ENCODE measurements at regions not wholly inside any gene's neighbourhood (a gene's known extent, or its start where the extent isn't known, plus 50 kb on each side); places are given as distances from the start of the nearest gene placed in this dataset.

GRCh38 chr7:10210000-10210399 lies 763.7 kb upstream of the PHF14 start:
- DNase-seq: no peak

DNA sequence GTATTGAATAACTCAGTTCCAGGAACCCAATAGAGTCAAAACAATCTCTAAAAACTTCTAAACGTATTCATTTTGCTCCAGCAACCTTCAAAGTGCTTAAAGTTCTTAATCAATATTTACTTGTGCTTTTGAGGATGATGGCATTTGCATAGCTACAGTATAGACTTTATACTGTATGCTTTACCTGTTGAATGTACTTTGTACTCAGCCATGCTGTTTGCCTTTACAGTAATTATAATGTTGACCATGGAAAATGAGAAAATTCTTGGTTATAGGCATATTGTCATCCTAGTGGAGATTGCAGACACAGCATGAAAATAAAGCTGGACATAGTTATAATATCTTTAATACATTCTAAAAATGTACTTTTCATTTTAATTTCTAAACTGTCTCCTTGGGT lies 762.7 kb upstream of the PHF14 start:
- no peak for DNase-seq

- no peak for DNase-seq
Observed at GRCh38 chr7:10211861-10212260, 761.8 kb upstream of the PHF14 start.

DNA sequence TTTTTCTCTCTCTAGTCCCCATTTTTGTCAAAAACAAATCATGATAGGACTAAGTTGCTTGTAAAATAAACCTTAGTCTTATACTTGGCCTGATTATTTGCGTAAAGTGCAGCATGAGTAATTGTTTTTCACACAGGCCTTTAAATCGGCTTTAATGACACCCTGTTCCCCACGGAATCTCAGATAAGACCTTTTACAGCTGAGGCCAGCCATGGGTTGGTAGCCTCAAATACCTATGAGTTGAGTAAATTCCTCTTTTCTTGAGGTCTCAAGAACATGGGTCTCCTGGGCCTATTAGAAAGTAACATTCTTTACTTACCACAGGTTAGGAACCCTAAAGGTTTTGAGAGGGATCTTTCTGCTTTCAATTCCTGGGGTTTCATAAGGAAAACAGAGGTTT lies 761.0 kb upstream of the PHF14 start:
- DNase-seq: no peak

- no peak for DNase-seq
Observed at GRCh38 chr7:10216462-10216861, 757.2 kb upstream of the PHF14 start.

DNA sequence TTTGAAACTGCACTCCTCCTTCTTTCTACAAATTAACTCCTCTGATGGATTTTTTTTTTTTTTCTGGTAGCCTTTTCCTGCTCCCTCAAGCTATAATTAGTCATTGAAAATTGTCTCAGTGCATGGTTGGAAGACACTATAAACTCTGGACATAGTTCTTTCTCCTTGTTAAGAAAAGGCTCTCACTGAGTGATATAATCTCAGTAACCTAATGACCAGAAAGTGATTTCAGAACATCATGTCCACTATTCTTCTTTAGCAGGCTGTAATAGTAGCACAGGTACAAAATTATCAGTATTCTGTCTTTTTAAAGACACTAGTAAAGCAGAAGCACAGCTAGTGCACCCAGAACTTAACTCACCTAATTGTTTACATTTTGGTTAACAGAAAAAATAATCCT lies 752.6 kb upstream of the PHF14 start:
- no peak for DNase-seq

DNA sequence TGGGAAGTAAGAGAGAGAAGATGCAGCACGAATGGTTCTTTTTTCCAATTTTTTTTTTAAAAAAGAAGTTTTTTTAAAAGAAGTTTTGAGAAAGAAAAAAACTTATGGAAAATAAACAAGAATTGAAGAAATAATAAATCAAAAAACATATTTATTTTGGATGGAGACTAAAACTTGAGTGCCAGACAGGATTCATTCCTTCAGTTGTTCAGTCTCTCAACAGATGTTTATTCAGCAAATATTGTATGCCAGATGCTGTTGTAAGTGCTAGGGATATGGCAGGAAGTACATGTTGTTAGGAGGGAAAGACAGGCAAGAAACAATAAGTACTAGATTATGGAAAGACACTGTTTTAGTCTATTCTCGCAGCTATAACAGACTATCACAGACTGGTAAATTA lies 750.7 kb upstream of the PHF14 start:
- no peak for DNase-seq

DNA sequence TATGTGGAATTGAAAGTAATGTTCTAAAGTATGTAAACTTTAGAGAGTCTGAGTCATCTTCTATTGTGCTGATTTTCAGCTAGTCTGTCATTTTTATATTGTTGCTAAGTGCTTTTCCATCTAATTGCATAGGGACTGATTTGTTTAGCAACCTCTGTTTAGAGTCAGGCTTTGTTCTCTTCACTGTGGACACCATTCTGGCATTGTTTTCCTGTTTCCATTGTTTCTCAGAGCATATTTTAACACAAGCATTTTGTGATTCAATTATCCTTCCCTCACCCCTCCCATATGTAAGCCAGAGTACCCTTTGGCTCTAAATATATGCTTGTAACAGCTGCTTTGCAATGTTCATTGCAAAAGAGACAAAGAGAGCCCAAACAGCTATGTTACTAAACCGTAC lies 748.4 kb upstream of the PHF14 start:
- DNase-seq: no peak

GRCh38 chr7:10237306-10237705 lies 736.4 kb upstream of the PHF14 start:
- DNase-seq: no peak

DNA sequence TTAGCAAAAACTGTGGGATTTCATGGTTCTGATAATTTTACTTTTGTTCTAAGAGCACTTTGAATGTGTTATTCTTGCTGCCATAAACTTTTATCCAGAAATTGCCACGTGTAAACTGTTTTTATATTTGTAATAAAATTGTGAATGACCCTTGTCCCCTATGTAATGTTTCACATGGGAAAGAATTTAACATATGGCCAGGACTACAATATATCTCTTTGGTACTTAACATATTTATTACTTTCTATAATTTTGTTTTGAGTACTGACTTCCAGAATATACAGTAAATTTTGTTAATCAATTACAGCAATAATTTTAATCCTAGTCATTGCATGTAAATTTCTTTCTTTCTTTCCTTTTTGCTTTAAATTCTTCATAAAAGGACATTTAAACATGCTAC lies 735.0 kb upstream of the PHF14 start:
- no peak for DNase-seq

GRCh38 chr7:10239695-10240345 lies 733.9 kb upstream of the PHF14 start:
- DNase-seq: no peak

GRCh38 chr7:10245406-10245805 lies 728.3 kb upstream of the PHF14 start:
- DNase-seq: no peak

DNA sequence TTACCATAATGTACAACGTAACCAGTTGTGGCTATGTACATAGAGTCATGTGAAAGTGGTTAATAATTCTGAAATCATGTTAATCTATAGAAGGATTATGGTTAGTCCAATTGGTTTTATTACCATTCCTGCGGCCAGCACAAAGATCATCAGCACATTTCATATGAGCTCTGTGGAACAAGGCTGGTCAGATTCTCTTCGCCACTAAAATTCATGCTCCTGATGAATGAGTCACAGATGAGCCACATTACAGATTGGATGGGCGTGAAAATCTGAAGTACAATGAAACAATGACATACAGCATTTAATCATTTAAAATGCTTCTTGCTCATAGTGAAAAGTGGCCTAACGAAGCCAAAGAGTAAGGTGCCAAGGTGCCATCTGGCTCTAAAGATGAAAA lies 716.2 kb upstream of the PHF14 start:
- no peak for DNase-seq

DNA sequence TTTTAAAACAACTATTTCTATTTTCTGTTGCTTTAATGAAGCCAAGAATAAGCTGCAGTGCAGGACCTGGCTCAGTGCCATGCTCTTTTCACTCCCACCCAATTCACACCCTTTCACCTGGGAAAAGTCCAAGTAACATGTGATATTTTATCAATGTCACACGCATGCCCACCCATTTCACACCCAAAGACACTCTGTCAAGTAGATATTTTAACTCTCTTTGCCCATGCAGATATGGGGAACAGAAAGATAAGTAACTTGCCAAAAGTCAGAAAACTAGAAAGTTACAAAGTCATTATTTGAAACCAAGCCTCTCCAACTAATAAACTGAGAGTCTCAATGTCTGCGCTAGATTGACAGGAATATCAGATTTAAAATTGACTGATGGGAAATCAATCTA lies 706.7 kb upstream of the PHF14 start:
- no peak for DNase-seq

GRCh38 chr7:10268034-10268433 lies 705.6 kb upstream of the PHF14 start:
- no peak for DNase-seq

GRCh38 chr7:10282909-10283308 lies 690.8 kb upstream of the PHF14 start:
- DNase-seq: no peak

GRCh38 chr7:10284001-10284400 lies 689.7 kb upstream of the PHF14 start:
- no peak for DNase-seq

DNA sequence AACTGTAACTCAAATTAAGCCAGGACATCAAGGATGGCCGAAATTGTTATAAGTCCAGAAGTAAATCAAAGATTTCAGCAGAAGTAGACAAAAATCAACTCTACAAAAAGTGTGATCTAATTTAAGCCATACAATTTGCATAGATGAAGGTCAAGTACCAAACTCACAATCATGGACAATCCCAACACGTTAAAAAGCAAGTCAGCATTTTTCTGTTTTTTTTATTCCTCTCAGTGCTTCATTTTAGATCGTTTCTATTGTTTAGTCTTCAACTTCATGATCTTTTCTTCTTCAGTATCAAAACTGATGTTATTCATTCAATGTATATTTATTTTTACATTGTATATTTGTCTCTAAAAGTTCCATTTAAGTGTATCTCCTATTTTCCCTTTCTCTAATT lies 674.3 kb upstream of the PHF14 start:
- no peak for DNase-seq

DNA sequence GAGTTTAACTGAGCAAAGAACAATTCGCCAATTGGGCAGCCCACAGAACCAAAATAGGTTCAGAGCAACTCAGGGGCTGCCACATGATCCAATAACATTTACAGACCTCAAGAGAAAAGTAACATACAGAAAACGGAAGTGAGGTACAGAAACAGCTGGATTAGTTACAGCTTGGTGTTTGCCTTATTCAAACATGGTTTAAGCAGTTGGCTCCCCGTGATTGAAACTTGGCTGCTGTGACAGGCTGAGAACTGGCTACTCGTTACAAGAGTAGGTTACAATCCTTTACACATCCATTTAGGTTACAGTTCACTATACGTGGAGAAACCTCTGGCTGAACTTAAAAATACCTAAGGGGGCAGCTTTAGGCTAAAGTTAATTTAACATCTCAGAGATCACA lies 673.1 kb upstream of the PHF14 start:
- DNase-seq: no peak

- no peak for DNase-seq
Observed at GRCh38 chr7:10308276-10308675, 665.4 kb upstream of the PHF14 start.

GRCh38 chr7:10312942-10313341 lies 660.7 kb upstream of the PHF14 start:
- no peak for DNase-seq

- no peak for DNase-seq
Observed at GRCh38 chr7:10315881-10316280, 657.8 kb upstream of the PHF14 start.

GRCh38 chr7:10316488-10316887 lies 657.2 kb upstream of the PHF14 start:
- DNase-seq: no peak

GRCh38 chr7:10325395-10325794 lies 648.3 kb upstream of the PHF14 start:
- DNase-seq: no peak

DNA sequence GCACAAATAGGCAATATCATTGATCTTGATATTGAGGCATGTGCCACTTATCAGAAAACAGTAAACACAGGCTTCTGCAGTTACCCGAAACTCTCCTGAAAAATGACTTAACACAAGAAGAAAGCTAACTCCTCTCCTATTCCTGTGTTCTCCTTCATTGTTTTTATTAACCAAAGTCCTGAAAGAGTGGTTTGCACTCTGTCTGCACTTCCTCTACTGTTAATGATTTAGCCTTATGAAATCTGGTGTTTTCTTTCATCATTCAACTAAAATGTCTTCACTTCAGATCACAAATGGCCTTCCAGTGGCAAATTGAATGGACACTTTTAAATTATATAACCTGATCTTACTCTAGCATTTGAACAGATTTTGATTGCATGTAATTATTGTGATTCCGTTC lies 630.6 kb upstream of the PHF14 start:
- DNase-seq: no peak

DNA sequence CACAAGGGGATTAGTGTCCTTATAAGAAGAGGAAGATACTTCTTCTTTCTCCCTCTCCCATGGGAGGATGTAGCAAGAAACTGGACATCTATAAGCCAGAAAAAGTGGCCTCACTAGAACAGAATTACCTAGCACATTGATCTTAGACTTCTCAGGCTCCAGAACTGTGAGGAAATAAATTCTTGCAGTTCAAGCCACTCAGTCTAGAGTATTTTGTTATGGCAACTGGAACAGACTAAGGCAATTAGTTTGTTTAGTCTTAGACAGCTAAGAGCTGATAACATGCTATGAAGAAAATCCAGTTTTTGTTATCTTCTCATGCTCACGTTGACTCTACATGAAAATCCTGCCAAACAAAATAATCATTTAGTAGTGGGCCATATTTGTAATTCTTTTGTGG lies 627.6 kb upstream of the PHF14 start:
- no peak for DNase-seq
